Panc1 (cell line): ENCODE measurements at regions not wholly inside any gene's neighbourhood (a gene's known extent, or its start where the extent isn't known, plus 50 kb on each side); places are given as distances from the start of the nearest gene placed in this dataset.

ENCODE experiments used
- ATAC-seq: fragments of 200-7000 bp; cut with Tn5 transposase; 2 replicates; pipeline ENCODE4 v1.9.1; 2020; ENCODE audit warnings: mild to moderate bottlenecking, moderate library complexity
- BruUV-seq: library from RNA; stranded (reverse); fragments of 400-500 nt; replicated peaks from 2 replicates; lab custom pipeline; 2021; lab: Mats Ljungman, UMichigan
- CTCF ChIA-PET: fragments of 300-600 bp; sonication (Branson Sonifier 250); formaldehyde crosslinking; loops from one replicate; lab custom pipeline; 2022; ENCODE audit warnings: antibody characterized with exemption; lab: Charles Lee
- POLR2A ChIA-PET: fragments of 300-600 bp; sonication (Branson Sonifier 250); formaldehyde crosslinking; loops from one replicate; lab custom pipeline; 2022; ENCODE audit warnings: antibody characterized with exemption; lab: Charles Lee
- DNase-seq: peaks from one replicate; pipeline ENCODE4 v3.0.0-alpha.2; 2010; ENCODE audit warnings: low read depth, low spot score
- H3K27ac ChIP-seq: 2 replicates; pipeline ENCODE4 v1.5.1; 2011; ENCODE audit warnings: mild to moderate bottlenecking, low read length, inconsistent platforms
- H3K27me3 ChIP-seq: fragments of 200-500 bp; sonication (Bioruptor generic); 2 replicates; pipeline ENCODE4 v1.6.0; 2014; ENCODE audit warnings: low read length, inconsistent platforms; ENCODE audit not compliant: control insufficient read depth, insufficient read depth
- H3K36me3 ChIP-seq: fragments of 200-500 bp; sonication (Bioruptor generic); 2 replicates; pipeline ENCODE4 v1.5.1; 2014; ENCODE audit warnings: inconsistent platforms, mild to moderate bottlenecking, low read length, moderate library complexity; ENCODE audit not compliant: control insufficient read depth, insufficient read depth
- H3K4me1 ChIP-seq: 2 replicates; pipeline ENCODE4 v1.5.1; 2011; ENCODE audit warnings: inconsistent platforms, mild to moderate bottlenecking, low read length, moderate library complexity; ENCODE audit not compliant: control insufficient read depth, insufficient read depth
- H3K4me3 ChIP-seq, 2 experiments: 2 replicates each; pipeline ENCODE4 v1.5.1; 2011 to 2012; ENCODE audit warnings: low read depth in 2 of 2, low read length in 2 of 2, mild to moderate bottlenecking in 2 of 2, inconsistent platforms in 1 of 2, moderate library complexity in 1 of 2
- H3K9me3 ChIP-seq: fragments of 200-500 bp; sonication (Bioruptor generic); 2 replicates; pipeline ENCODE4 v1.5.1; 2014; ENCODE audit warnings: low read depth, mild to moderate bottlenecking, inconsistent platforms, low read length, moderate library complexity; ENCODE audit not compliant: control insufficient read depth, insufficient read depth
- POLR2AphosphoS5 ChIP-seq: IDR thresholded peaks from 2 replicates; pipeline ENCODE4 v1.6.1; 2012; ENCODE audit warnings: mild to moderate bottlenecking, low read depth, low read length, moderate library complexity
- SIN3A ChIP-seq: IDR thresholded peaks from 2 replicates; pipeline ENCODE4 v1.6.1; 2012; ENCODE audit warnings: low read depth, mild to moderate bottlenecking, low read length, moderate library complexity, borderline replicate concordance; ENCODE audit not compliant: insufficient read depth
- TCF7L2 ChIP-seq: IDR thresholded peaks from 2 replicates; pipeline ENCODE4 v1.6.1; 2011; ENCODE audit warnings: mild to moderate bottlenecking, low read depth, low read length, inconsistent platforms
- in situ Hi-C: cut with HindIII; loops from 2 replicates; pipeline ENCODE4 v1.10.0; 2016; ENCODE audit warnings: low sequenced_read_pairs, low pct_unique_long_range_greater_than_20kb
- intact Hi-C: fragments of 100-400 bp; cut with micrococcal nuclease; formaldehyde crosslinking; loops from one replicate; pipeline ENCODE4 v1.10.0; 2022; ENCODE audit not compliant: unreplicated experiment
- TF ChIP-seq, protein P1 (sequence below): fragments of 450-650 bp; IDR thresholded peaks from 2 replicates; pipeline ENCODE4 v1.5.1; 2017; ENCODE audit warnings: mild to moderate bottlenecking
- TF ChIP-seq, protein P2 (sequence below), 2 experiments: IDR thresholded peaks; 2 replicates each; pipeline ENCODE4 v1.6.1; 2011 to 2012; ENCODE audit warnings: low read depth in 2 of 2, control low read depth in 1 of 2, low read length in 1 of 2, mild to moderate bottlenecking in 1 of 2, moderate library complexity in 1 of 2; ENCODE audit not compliant: insufficient read depth in 1 of 2

DNA sequence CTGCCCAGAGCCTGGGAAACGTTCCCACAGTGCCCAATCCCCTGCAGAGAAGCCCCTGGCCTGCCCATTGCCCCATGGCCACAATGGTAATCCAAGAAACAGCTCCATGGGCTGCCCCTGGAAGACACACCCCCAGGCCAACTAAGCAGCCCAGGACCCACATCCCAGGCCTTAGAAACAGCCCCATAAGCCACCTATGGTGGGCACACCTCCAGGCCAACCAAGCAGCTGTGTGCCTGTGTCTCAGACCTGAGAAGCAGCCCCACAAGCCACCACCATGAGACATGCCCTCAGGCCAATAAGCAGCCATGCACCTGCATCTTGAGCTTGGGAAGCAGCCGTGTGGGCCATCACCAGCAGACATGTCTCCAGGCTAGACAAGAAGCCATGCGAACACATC lies 52.9 kb upstream of the SSBP2 start:
- in situ Hi-C loops = no loop called here
- no peak overlapping the region for H3K4me3 ChIP-seq
- H3K27ac ChIP-seq = no peak overlapping the region
- ChIA-PET CTCF (no interaction called here), POLR2A (no interaction called here)
- ATAC-seq (no peak), DNase-seq (no peak)
- BruUV-seq = no TSS peak
- TF ChIP-seq POLR2AphosphoS5 = no peak
- no peak for TF ChIP-seq SIN3A
- no peak for TF ChIP-seq TCF7L2
- TF ChIP-seq, protein P1, sequence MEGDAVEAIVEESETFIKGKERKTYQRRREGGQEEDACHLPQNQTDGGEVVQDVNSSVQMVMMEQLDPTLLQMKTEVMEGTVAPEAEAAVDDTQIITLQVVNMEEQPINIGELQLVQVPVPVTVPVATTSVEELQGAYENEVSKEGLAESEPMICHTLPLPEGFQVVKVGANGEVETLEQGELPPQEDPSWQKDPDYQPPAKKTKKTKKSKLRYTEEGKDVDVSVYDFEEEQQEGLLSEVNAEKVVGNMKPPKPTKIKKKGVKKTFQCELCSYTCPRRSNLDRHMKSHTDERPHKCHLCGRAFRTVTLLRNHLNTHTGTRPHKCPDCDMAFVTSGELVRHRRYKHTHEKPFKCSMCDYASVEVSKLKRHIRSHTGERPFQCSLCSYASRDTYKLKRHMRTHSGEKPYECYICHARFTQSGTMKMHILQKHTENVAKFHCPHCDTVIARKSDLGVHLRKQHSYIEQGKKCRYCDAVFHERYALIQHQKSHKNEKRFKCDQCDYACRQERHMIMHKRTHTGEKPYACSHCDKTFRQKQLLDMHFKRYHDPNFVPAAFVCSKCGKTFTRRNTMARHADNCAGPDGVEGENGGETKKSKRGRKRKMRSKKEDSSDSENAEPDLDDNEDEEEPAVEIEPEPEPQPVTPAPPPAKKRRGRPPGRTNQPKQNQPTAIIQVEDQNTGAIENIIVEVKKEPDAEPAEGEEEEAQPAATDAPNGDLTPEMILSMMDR = no peak
- TF ChIP-seq, protein P2, sequence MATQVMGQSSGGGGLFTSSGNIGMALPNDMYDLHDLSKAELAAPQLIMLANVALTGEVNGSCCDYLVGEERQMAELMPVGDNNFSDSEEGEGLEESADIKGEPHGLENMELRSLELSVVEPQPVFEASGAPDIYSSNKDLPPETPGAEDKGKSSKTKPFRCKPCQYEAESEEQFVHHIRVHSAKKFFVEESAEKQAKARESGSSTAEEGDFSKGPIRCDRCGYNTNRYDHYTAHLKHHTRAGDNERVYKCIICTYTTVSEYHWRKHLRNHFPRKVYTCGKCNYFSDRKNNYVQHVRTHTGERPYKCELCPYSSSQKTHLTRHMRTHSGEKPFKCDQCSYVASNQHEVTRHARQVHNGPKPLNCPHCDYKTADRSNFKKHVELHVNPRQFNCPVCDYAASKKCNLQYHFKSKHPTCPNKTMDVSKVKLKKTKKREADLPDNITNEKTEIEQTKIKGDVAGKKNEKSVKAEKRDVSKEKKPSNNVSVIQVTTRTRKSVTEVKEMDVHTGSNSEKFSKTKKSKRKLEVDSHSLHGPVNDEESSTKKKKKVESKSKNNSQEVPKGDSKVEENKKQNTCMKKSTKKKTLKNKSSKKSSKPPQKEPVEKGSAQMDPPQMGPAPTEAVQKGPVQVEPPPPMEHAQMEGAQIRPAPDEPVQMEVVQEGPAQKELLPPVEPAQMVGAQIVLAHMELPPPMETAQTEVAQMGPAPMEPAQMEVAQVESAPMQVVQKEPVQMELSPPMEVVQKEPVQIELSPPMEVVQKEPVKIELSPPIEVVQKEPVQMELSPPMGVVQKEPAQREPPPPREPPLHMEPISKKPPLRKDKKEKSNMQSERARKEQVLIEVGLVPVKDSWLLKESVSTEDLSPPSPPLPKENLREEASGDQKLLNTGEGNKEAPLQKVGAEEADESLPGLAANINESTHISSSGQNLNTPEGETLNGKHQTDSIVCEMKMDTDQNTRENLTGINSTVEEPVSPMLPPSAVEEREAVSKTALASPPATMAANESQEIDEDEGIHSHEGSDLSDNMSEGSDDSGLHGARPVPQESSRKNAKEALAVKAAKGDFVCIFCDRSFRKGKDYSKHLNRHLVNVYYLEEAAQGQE (IDR thresholded peaks at IDR 0.05; ENCODE audit: insufficient read depth in 1 of 2, low read depth in 2 of 2, low read length in 1 of 2) = no peak
- H3K27me3 ChIP-seq = no peaks in the 10 kb centered on the region
- H3K9me3 ChIP-seq = no peaks in the 10 kb centered on the region
- H3K36me3 ChIP-seq = no peaks in the 10 kb centered on the region
- intact Hi-C loops = no loop called here
- no peaks in the 10 kb centered on the region for H3K4me1 ChIP-seq

DNA sequence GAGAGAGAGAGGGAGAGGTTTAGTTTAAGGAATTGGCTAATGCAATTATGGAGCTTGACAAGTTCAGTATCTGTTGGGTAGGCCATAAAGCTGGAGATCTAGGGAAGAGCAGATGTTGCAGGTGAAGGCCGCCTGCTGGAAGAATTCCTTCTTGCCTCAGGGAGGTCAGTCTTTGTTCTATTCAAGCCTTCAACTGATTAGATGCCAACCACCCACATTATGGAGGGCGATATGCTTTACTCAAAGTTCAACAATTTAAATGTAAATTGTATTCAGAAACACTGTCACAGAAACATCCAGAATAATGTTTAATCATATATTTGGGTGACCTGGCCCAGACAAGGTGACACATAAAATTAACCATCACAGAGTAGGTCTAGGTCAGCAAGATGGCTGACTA lies 51.7 kb upstream of the SSBP2 start:
- POLR2A ChIA-PET = no interaction called here
- CTCF ChIA-PET = no interaction called here
- BruUV-seq = no TSS peak

More for the DNA sequence above, 51.7 kb upstream of the SSBP2 start:
- Histone ChIP-seq H3K27ac (no peak overlapping the region), H3K27me3 (no peaks in the 10 kb centered on the region), H3K9me3 (no peaks in the 10 kb centered on the region), H3K36me3 (no peaks in the 10 kb centered on the region), H3K4me3 (no peak overlapping the region), H3K4me1 (no peaks in the 10 kb centered on the region)
- no peak for DNase-seq
- ATAC-seq = no peak
- in situ Hi-C loops (no loop called here), intact Hi-C loops (no loop called here)
- TF ChIP-seq, protein P2 (IDR thresholded peaks at IDR 0.05; ENCODE audit: insufficient read depth in 1 of 2, low read depth in 2 of 2, low read length in 1 of 2) = no peak
- TF ChIP-seq, protein P1 = no peak
- no peak for TF ChIP-seq SIN3A
